ENCODE measurements at regions not wholly inside any gene's neighbourhood (a gene's known extent, or its start where the extent isn't known, plus 50 kb on each side); places are given as distances from the start of the nearest gene placed in this dataset.
"Not testable (repeated sequence)": the region's sequence is repeated elsewhere in the genome, so short reads cannot be mapped to it uniquely, and the experiment has no call there.

GRCh38 chr11:71383461-71383860, 64.7 kb downstream of the DHCR7 start:
- no peak for DNase-seq

- DNase-seq, result no peak
Measured at GRCh38 chr11:71381781-71382505, 66.2 kb downstream of the DHCR7 start.

- no peak for DNase-seq
Measured at GRCh38 chr11:71379701-71380100, 68.5 kb downstream of the DHCR7 start.

GRCh38 chr11:71373791-71374454, 74.3 kb downstream of the DHCR7 start:
- DNase-seq, result no peak

- DNase-seq, result no peak
Measured at GRCh38 chr11:71372693-71373657, 75.2 kb downstream of the DHCR7 start.

GRCh38 chr11:71371674-71372069, 76.5 kb downstream of the DHCR7 start:
- DNase-seq, result no peak

- DNase-seq, result no peak
Measured at GRCh38 chr11:71370895-71371673, 77.1 kb downstream of the DHCR7 start.

- no peak for DNase-seq
Measured at GRCh38 chr11:71370020-71370747, 78.0 kb downstream of the DHCR7 start.

GRCh38 chr11:71369411-71369810, 78.8 kb downstream of the DHCR7 start:
- no peak for DNase-seq

- DNase-seq, result no peak
Measured at GRCh38 chr11:71368966-71369365, 79.2 kb downstream of the DHCR7 start.

GRCh38 chr11:71367756-71368155, 80.4 kb downstream of the DHCR7 start:
- DNase-seq, result no peak

GRCh38 chr11:71367276-71367675, 80.9 kb downstream of the DHCR7 start:
- not testable (repeated sequence) for DNase-seq

- DNase-seq, result no peak
Measured at GRCh38 chr11:71366076-71366475, 82.1 kb downstream of the DHCR7 start.

GRCh38 chr11:71365626-71366025, 82.6 kb downstream of the DHCR7 start:
- no peak for DNase-seq

GRCh38 chr11:71364806-71365205, 83.4 kb downstream of the DHCR7 start:
- DNase-seq, result no peak

GRCh38 chr11:71364176-71364671, 84.0 kb downstream of the DHCR7 start:
- no peak for DNase-seq

GRCh38 chr11:71363721-71364120, 84.5 kb downstream of the DHCR7 start:
- no peak for DNase-seq

- no peak for DNase-seq
Measured at GRCh38 chr11:71358963-71359567, 89.1 kb downstream of the DHCR7 start.

GRCh38 chr11:71358122-71358728, 90.0 kb downstream of the DHCR7 start:
- DNase-seq, result no peak

GRCh38 chr11:71357414-71357813, 90.8 kb downstream of the DHCR7 start:
- no peak for DNase-seq

GRCh38 chr11:71356904-71357303, 91.3 kb downstream of the DHCR7 start:
- DNase-seq, result no peak

Measured in NCI-H2029 treated with DMSO at 0.1 percent for 48 hours (cell line).